Transverse colon (tissue), 4 donors: ENCODE measurements at regions not wholly inside any gene's neighbourhood (a gene's known extent, or its start where the extent isn't known, plus 50 kb on each side); places are given as distances from the start of the nearest gene placed in this dataset.

ENCODE experiments used
- DNase-seq: peaks from one replicate; pipeline ENCODE4 v3.0.0-alpha.2; 2019
- H3K27ac ChIP-seq, 4 donors: fragments of 200-600 bp; sonication (generic); 2 replicates each; pipeline ENCODE4 v1.5.1; 2016 to 2018; ENCODE audit warnings: inconsistent platforms in 4 of 4
- H3K27me3 ChIP-seq: fragments of 200-600 bp; sonication (generic); 2 replicates; pipeline ENCODE4 v1.5.1; 2017; ENCODE audit warnings: inconsistent platforms
- H3K36me3 ChIP-seq, 4 donors: fragments of 200-600 bp; sonication (generic); 2 replicates each; pipeline ENCODE4 v1.5.1; 2017 to 2019; ENCODE audit warnings: inconsistent platforms in 4 of 4
- H3K4me1 ChIP-seq, 4 donors: fragments of 200-600 bp; sonication (generic); 2 replicates each; pipeline ENCODE4 v1.5.1; 2017 to 2020; ENCODE audit warnings: inconsistent platforms in 4 of 4
- H3K4me3 ChIP-seq, 4 donors: fragments of 200-600 bp; sonication (generic); 1 replicate in 1 of 4; 2 replicates in 3 of 4; pipeline versions ENCODE4 v1.5.1 to v1.6.1; 2017 to 2019; ENCODE audit warnings: inconsistent platforms in 4 of 4
- H3K9me3 ChIP-seq, 2 donors: fragments of 200-600 bp; sonication (generic); 2 replicates each; pipeline ENCODE4 v1.5.1; 2017 to 2019; ENCODE audit warnings: inconsistent platforms in 2 of 2
- CTCF ChIP-seq, 5 experiments: fragments of 200-600 bp in 3 of 5; fragments of 450-650 bp in 2 of 5; sonication (generic) in 3 of 5; IDR thresholded peaks; 1 replicate in 2 of 5; 2 replicates in 3 of 5; pipeline ENCODE4 v1.5.1; 2016 to 2017; ENCODE audit warnings: antibody characterized with exemption in 5 of 5, inconsistent platforms in 3 of 5, mild to moderate bottlenecking in 2 of 5, moderate library complexity in 1 of 5
- EP300 ChIP-seq: sonication (generic); formaldehyde crosslinking; IDR thresholded peaks from one replicate; pipeline ENCODE4 v1.6.1; 2017; ENCODE audit warnings: antibody characterized with exemption, low read depth
- POLR2A ChIP-seq: fragments of 450-650 bp; IDR thresholded peaks from one replicate; pipeline ENCODE4 v1.6.1; 2016; ENCODE audit warnings: antibody characterized with exemption, mild to moderate bottlenecking, moderate library complexity
- POLR2AphosphoS5 ChIP-seq, 3 donors: sonication (generic); formaldehyde crosslinking; IDR thresholded peaks; one replicate each; pipeline ENCODE4 v1.6.1; 2016; ENCODE audit warnings: antibody characterized with exemption in 3 of 3
- WGBS, 2 donors: methylation state at CpG; one replicate each; pipeline ENCODE4 v1.1.5; 2018; ENCODE audit warnings: low coverage in 1 of 2; 5-methylcytosine and 5-hydroxymethylcytosine counted together
- in situ Hi-C, 4 donors: fragments of 200-750 bp; cut with MboI; loops; one replicate each; pipeline versions ENCODE4 v1.15.0 to v1.15.1; 2017; ENCODE audit warnings: low sequenced_read_pairs in 3 of 4, low pct_ligation_motif_present in 1 of 4, low pct_unique_long_range_greater_than_20kb in 1 of 4
- intact Hi-C: fragments of 100-400 bp; cut with DNase I; formaldehyde crosslinking; loops from one replicate; pipeline ENCODE4 v1.15.1; 2023; ENCODE audit warnings: low total_unique reads

- no peak overlapping the region for H3K4me3 ChIP-seq
- TF ChIP-seq EP300 (no peak), POLR2AphosphoS5 (IDR thresholded peaks at IDR 0.05) (no peak), POLR2A (no peak), CTCF (IDR thresholded peaks at IDR 0.05) (no peak)
- 57 to 76% methylated on average over 5 of the region's 5 CpGs for WGBS, 2 donors
- H3K36me3 ChIP-seq: no peaks in the 10 kb centered on the region
- no peaks in the 10 kb centered on the region for H3K9me3 ChIP-seq
- no peak for DNase-seq
- intact Hi-C loops (no loop called here), in situ Hi-C loops (no loop called here)
- no peaks in the 10 kb centered on the region for H3K4me1 ChIP-seq
- no peaks in the 10 kb centered on the region for H3K27me3 ChIP-seq
- H3K27ac ChIP-seq: no peak overlapping the region
These were observed 235.6 kb downstream of the SCG2 start for GRCh38 chr2:223366566-223366965.

- no peak for DNase-seq
- Histone ChIP-seq H3K9me3 (no peaks in the 10 kb centered on the region), H3K27ac (no peak overlapping the region), H3K27me3 (no peaks in the 10 kb centered on the region), H3K4me1 (no peaks in the 10 kb centered on the region), H3K36me3 (no peaks in the 10 kb centered on the region), H3K4me3 (no peak overlapping the region)
- in situ Hi-C loops (no loop called here), intact Hi-C loops (no loop called here)
- 36 to 47% methylated on average over 2 of the region's 2 CpGs for WGBS, 2 donors
- TF ChIP-seq POLR2AphosphoS5 (IDR thresholded peaks at IDR 0.05) (no peak), CTCF (IDR thresholded peaks at IDR 0.05) (no peak), POLR2A (no peak), EP300 (no peak)
These were observed 233.7 kb downstream of the SCG2 start for GRCh38 chr2:223368481-223368880.

GRCh38 chr2:223369889-223370288, 232.3 kb downstream of the SCG2 start:
- Histone ChIP-seq H3K27ac (no peak overlapping the region), H3K4me3 (no peak overlapping the region), H3K9me3 (no peaks in the 10 kb centered on the region), H3K36me3 (no peaks in the 10 kb centered on the region), H3K27me3 (no peaks in the 10 kb centered on the region), H3K4me1 (no peaks in the 10 kb centered on the region)
- TF ChIP-seq POLR2AphosphoS5 (IDR thresholded peaks at IDR 0.05) (no peak), CTCF (IDR thresholded peaks at IDR 0.05) (no peak), EP300 (no peak), POLR2A (no peak)
- 33% methylated on average over 1 to 3 of the region's 3 CpGs for WGBS, 2 donors
- in situ Hi-C loops: no loop called here
- intact Hi-C loops: no loop called here
- no peak for DNase-seq

GRCh38 chr2:223383315-223383714, 218.8 kb downstream of the SCG2 start:
- in situ Hi-C loops (no loop called here), intact Hi-C loops (no loop called here)
- Histone ChIP-seq H3K4me1 (no peaks in the 10 kb centered on the region), H3K9me3 (no peaks in the 10 kb centered on the region), H3K36me3 (no peaks in the 10 kb centered on the region), H3K27ac (no peak overlapping the region), H3K4me3 (no peak overlapping the region), H3K27me3 (no peaks in the 10 kb centered on the region)
- TF ChIP-seq POLR2A (no peak), EP300 (no peak), POLR2AphosphoS5 (IDR thresholded peaks at IDR 0.05) (no peak), CTCF (IDR thresholded peaks at IDR 0.05) (no peak)
- 89 to 100% methylated on average over 1 of the region's 1 CpG for WGBS, 2 donors
- no peak for DNase-seq
